ENCODE measurements at regions not wholly inside any gene's neighbourhood (a gene's known extent, or its start where the extent isn't known, plus 50 kb on each side); places are given as distances from the start of the nearest gene placed in this dataset.
"Not testable (repeated sequence)": the region's sequence is repeated elsewhere in the genome, so short reads cannot be mapped to it uniquely, and the experiment has no call there.

DNA sequence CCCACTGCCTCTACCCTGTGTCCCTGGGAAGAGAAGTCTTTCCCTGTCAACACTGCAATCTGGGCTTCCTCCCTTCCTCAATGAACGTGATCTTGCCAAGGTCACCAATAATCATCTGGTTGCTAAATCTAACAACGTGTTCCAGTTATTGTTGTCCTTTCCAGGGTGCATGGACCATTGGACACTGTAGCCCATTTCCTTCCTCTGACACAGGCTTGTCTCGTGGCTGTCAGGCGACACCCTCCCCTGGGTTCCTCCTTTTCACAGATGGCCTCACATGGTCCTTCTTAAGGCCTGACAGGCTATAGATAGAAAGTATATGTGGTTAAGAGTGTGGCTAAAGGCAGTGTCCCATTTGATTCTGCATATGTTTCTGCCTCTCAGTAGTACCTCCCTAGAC is 67.7 kb upstream of the STARD13 start:
- no peak overlapping the region for H3K4me3 ChIP-seq
- no peaks in the 10 kb centered on the region for H3K9me3 ChIP-seq
- TF ChIP-seq POLR2AphosphoS5 (IDR thresholded peaks at IDR 0.05), result peak in 1 of 3 donors; percentile 43
- TF ChIP-seq POLR2A (IDR thresholded peaks at IDR 0.05), result no peak
- TF ChIP-seq EP300 (IDR thresholded peaks at IDR 0.05), result peak; percentile 28
- peaks cover 13% of the 10 kb centered on the region for H3K4me1 ChIP-seq
- H3K27ac ChIP-seq, result peak overlapping the region; percentile 26
- WGBS, result 68% methylated on average over 4 of the region's 4 CpGs
- H3K27me3 ChIP-seq, result peaks cover 5% of the 10 kb centered on the region
- H3K36me3 ChIP-seq, result no peaks in the 10 kb centered on the region
- peak in 1 of 2 donors; percentile 77 for DNase-seq (ENCODE audit: low spot score in 2 of 2)

DNA sequence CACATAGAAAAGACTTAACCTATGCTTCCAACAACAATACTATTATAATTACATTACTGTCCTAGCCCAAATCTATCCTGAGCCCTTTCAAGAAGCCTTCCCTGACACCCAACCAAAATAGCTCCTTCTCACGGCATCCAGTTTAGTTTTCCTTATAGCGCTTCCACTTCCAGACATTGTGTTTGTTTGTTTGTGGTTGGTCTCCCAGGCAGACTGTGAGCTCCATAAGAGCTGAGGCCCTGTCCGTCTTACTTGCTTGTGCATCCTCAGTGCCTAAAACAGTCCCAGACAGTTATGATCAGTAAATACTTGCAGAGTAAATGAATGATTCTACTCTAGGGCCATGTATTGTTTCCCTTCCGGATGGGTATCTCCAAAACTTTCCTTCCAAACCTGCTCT is 68.1 kb upstream of the STARD13 start:
- 85% methylated on average over 4 of the region's 4 CpGs for WGBS
- Histone ChIP-seq H3K27ac (no peak overlapping the region), H3K9me3 (no peaks in the 10 kb centered on the region), H3K27me3 (peaks cover 5% of the 10 kb centered on the region), H3K4me1 (peaks cover 13% of the 10 kb centered on the region), H3K36me3 (no peaks in the 10 kb centered on the region), H3K4me3 (no peak overlapping the region)
- no peak for TF ChIP-seq EP300 (IDR thresholded peaks at IDR 0.05)
- no peak for TF ChIP-seq POLR2A (IDR thresholded peaks at IDR 0.05)
- TF ChIP-seq POLR2AphosphoS5 (IDR thresholded peaks at IDR 0.05), result no peak
- no peak for DNase-seq (ENCODE audit: low spot score in 2 of 2)

DNA sequence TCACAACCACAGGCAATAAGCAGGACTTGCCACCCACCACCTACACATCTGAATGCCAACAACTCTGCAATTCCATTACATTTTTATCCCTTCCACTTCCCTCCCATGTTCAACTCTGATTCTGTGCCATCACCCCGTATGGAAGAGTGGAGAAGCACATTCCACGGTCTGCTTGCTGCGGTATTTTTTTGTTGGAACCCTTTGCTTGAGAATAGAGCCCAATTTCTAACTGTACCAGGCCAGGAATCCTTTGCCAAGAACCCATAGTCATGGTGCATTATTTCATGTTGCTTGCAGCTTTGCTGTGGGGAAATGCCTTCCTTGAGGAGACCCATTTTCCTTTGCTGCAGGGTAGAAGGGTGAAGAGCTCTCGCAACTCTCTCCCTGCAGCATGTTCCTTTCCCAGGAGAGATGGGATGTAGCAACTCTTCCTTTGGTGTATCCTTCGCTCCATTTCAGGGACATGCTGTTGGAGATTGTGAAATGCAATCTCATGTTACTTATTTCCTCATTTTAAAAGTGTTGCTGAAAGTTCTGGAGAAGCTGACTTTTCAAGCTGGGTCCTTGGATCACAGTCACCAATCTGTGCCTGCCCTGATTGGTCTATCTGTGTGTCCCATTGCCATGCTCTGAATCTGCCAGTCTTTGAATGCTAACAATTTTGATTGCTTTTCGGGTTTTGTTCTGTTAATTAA is 69.8 kb upstream of the STARD13 start:
- Histone ChIP-seq H3K27ac (peak overlapping the region; percentile 41), H3K27me3 (peaks cover 4% of the 10 kb centered on the region), H3K36me3 (no peaks in the 10 kb centered on the region)

DNA sequence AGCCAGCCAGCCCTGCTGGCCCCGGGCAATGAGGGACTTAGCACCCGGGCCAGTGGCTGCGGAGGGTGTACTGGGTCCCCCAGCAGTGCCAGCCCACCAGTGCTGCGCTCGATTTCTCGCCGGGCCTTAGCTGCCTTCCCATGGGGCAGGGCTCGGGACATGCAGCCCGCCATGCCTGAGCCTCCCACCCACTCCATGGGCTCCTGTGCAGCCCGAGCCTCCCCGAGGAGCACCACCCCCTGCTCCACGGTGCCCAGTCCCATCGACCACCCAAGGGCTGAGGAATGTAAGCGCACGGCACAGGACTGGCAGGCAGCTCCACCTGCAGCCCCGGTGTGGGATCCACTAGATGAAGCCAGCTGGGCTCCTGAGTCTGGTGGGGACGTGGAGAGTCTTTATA is 72.5 kb upstream of the STARD13 start:
- WGBS, result 89% methylated on average over 4 of the region's 17 CpGs
- H3K4me3 ChIP-seq; H3K36me3 ChIP-seq; DNase-seq (ENCODE audit: low spot score in 2 of 2); H3K27me3 ChIP-seq; H3K9me3 ChIP-seq; H3K4me1 ChIP-seq; H3K27ac ChIP-seq: not testable (repeated sequence)

More for the DNA sequence above, 69.8 kb upstream of the STARD13 start:
- no peak for DNase-seq (ENCODE audit: low spot score in 2 of 2)
- no peak for TF ChIP-seq EP300 (IDR thresholded peaks at IDR 0.05)
- TF ChIP-seq POLR2AphosphoS5 (IDR thresholded peaks at IDR 0.05), result peak; percentile 9 to 83 (median 70)
- TF ChIP-seq, protein P1, sequence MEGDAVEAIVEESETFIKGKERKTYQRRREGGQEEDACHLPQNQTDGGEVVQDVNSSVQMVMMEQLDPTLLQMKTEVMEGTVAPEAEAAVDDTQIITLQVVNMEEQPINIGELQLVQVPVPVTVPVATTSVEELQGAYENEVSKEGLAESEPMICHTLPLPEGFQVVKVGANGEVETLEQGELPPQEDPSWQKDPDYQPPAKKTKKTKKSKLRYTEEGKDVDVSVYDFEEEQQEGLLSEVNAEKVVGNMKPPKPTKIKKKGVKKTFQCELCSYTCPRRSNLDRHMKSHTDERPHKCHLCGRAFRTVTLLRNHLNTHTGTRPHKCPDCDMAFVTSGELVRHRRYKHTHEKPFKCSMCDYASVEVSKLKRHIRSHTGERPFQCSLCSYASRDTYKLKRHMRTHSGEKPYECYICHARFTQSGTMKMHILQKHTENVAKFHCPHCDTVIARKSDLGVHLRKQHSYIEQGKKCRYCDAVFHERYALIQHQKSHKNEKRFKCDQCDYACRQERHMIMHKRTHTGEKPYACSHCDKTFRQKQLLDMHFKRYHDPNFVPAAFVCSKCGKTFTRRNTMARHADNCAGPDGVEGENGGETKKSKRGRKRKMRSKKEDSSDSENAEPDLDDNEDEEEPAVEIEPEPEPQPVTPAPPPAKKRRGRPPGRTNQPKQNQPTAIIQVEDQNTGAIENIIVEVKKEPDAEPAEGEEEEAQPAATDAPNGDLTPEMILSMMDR (IDR thresholded peaks at IDR 0.05), result no peak
- 55% methylated on average over 6 of the region's 6 CpGs for WGBS
- H3K4me1 ChIP-seq, result peaks cover 6% of the 10 kb centered on the region
- H3K9me3 ChIP-seq, result no peaks in the 10 kb centered on the region
- no peak overlapping the region for H3K4me3 ChIP-seq

DNA sequence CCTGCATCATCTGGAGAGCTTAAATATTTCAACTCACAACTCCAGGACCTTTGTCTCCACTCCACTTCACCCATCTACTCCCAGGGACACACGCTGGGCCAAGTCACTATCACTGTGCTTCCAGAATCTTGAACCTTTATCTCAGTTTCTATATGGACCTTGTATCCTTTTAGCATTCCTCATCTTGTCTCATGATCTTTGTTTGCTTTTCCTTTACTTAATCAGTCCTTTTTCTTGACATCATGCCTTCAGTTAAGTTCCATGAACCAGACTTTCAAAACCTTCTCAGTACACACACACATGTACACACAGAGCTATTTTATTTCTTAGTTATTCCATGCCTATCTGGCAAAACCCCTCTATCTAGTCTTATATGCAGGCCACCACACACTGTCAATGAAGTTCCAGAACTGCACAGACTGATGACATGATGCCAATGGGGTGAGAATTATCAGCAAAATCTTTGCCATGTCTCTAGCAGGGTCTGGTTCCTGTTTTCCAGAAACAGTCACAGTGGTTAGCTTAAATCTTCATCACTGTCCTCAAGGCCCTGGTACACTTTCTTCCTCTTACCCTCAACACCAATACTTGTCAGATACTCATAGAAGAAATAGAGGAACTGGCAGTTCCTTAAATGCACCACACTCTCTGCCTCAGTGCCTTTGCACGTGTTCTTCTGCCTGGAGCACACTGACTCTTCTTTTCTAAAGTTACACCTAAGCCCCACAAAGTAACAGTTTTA is 77.6 kb upstream of the STARD13 start:
- WGBS, result 89% methylated on average over 2 of the region's 2 CpGs
- no peak overlapping the region for H3K27ac ChIP-seq

DNA sequence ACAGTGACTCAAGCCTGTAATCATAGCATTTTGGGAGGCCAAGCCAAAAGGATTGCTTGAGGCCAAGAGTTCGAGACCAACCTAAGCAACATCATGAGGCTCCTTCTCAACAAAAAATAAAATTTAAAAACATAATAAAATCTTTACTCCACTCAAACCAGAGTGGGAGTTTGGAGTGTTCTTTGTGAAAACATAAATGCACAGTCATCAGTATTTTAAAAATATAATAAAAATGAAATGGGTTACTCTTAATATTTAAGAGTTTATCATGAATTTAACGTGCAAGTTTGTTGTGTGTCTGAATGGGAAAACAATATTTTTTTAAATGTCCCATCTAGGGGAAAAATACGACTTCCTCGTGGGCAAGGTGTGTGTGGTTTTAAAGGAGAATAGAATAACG is 78.6 kb upstream of the STARD13 start:
- Histone ChIP-seq H3K9me3 (no peaks in the 10 kb centered on the region), H3K27ac (no peak overlapping the region), H3K4me3 (no peak overlapping the region), H3K27me3 (no peaks in the 10 kb centered on the region), H3K36me3 (no peaks in the 10 kb centered on the region), H3K4me1 (no peaks in the 10 kb centered on the region)
- DNase-seq (ENCODE audit: low spot score in 2 of 2), result no peak
- no peak for TF ChIP-seq EP300 (IDR thresholded peaks at IDR 0.05)
- TF ChIP-seq POLR2A (IDR thresholded peaks at IDR 0.05), result no peak
- no peak for TF ChIP-seq POLR2AphosphoS5 (IDR thresholded peaks at IDR 0.05)
- TF ChIP-seq, protein P1 (IDR thresholded peaks at IDR 0.05), result no peak
- WGBS, result 92% methylated on average over 5 of the region's 5 CpGs

More for the DNA sequence above, 77.6 kb upstream of the STARD13 start:
- H3K36me3 ChIP-seq, result no peaks in the 10 kb centered on the region
- TF ChIP-seq POLR2A (IDR thresholded peaks at IDR 0.05), result no peak
- TF ChIP-seq EP300 (IDR thresholded peaks at IDR 0.05), result no peak
- H3K4me3 ChIP-seq, result no peak overlapping the region
- DNase-seq (ENCODE audit: low spot score in 2 of 2), result no peak
- H3K27me3 ChIP-seq, result no peaks in the 10 kb centered on the region
- H3K9me3 ChIP-seq, result no peaks in the 10 kb centered on the region
- H3K4me1 ChIP-seq, result no peaks in the 10 kb centered on the region

DNA sequence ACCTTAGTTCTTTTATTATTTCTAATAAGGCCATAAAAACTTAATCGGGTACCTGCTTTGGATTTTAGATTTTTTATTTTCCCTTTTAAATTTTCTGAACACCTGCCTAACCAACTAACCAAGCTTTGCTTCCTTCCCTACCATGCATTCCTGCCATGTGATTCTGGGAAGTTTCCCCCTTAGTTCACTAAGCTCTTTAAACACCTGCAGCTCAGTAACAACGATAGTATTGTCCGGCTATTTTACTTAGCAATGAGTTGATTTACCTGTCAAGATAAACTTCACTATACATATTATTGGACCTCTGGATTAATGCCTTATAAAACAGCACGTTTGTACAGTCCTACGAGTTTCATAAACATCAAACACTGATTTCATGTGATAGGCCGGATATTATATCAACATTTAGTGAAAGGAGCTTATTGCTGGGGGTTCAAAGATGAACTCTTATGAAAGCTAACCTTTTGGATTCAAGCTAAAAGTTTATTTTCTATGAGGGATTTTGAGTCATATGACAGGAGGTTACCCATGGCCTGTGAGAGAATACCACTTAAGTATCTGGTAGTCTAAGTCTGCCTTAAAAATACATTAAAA is 81.0 kb upstream of the STARD13 start:
- no peaks in the 10 kb centered on the region for H3K27me3 ChIP-seq
- no peaks in the 10 kb centered on the region for H3K4me1 ChIP-seq
- H3K4me3 ChIP-seq, result no peak overlapping the region
- no peaks in the 10 kb centered on the region for H3K36me3 ChIP-seq
- DNase-seq (ENCODE audit: low spot score in 2 of 2), result no peak
- no peaks in the 10 kb centered on the region for H3K9me3 ChIP-seq
- WGBS, result 88% methylated on average over 6 of the region's 6 CpGs
- TF ChIP-seq POLR2A (IDR thresholded peaks at IDR 0.05) (no peak), EP300 (IDR thresholded peaks at IDR 0.05) (no peak), POLR2AphosphoS5 (IDR thresholded peaks at IDR 0.05) (no peak)
- TF ChIP-seq, protein P1 (IDR thresholded peaks at IDR 0.05), result no peak
- H3K27ac ChIP-seq, result no peak overlapping the region
